ENCODE measurements at regions not wholly inside any gene's neighbourhood (a gene's known extent, or its start where the extent isn't known, plus 50 kb on each side); places are given as distances from the start of the nearest gene placed in this dataset.

DNA sequence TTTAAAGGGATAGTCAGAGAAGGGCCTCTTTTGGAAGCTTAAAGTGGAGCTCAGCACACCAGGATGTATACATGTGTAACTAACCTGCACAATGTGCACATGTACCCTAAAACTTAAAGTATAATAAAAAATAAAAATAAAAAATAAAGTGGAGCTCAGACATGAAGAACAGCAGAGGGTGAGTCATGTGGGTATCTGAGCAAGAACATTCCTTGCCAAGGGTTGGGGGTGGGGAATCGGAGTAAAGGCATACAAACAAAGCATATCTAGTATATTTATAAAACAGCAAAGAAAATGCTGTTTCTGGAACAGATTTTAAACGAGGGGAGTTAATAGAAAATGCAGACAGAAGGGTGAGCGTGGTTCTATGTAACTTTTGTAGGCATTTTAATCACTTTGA is 562.6 kb upstream of the ANO3 start:
- Histone ChIP-seq H3K4me3 (no peak overlapping the region), H3K9me3 (no peaks in the 10 kb centered on the region), H3K27me3 (no peaks in the 10 kb centered on the region), H3K4me1 (no peaks in the 10 kb centered on the region), H3K36me3 (no peaks in the 10 kb centered on the region), H3K27ac (no peak overlapping the region)
- TF ChIP-seq POLR2A (IDR thresholded peaks at IDR 0.05) (no peak), CTCF (IDR thresholded peaks at IDR 0.05) (no peak)
- intact Hi-C loops (cut with DNase I): no loop called here
- no peak for DNase-seq
- 43 to 47% methylated on average over 3 of the region's 3 CpGs for WGBS, 2 donors

DNA sequence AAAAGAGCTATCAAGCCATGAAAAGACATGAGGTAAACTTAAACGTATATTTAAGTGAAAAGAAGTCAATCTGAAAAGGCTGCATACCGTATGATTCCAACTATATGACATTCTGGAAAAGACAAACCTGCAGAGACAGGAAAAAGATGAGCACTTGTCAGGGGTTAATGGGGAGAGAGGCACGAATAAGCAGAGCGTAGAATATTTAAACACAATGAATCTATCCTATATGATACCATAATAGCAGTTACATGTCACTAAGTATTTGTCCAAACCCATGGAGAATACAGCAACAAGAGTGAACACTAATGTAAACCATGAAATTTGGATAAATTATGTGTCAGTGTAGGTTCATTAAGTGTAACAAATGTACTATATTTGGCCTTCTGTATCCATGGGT is 560.3 kb upstream of the ANO3 start:
- WGBS, 2 donors: 40 to 46% methylated on average over 4 of the region's 4 CpGs
- no peaks in the 10 kb centered on the region for H3K4me1 ChIP-seq
- intact Hi-C loops (cut with DNase I): no loop called here

GRCh38 chr11:25775603-25776002 is 556.3 kb upstream of the ANO3 start:
- TF ChIP-seq POLR2A (IDR thresholded peaks at IDR 0.05): no peak
- TF ChIP-seq CTCF (IDR thresholded peaks at IDR 0.05): no peak
- no peak overlapping the region for H3K27ac ChIP-seq
- H3K36me3 ChIP-seq: no peaks in the 10 kb centered on the region
- H3K9me3 ChIP-seq: no peaks in the 10 kb centered on the region
- no peaks in the 10 kb centered on the region for H3K27me3 ChIP-seq
- intact Hi-C loops (cut with DNase I): no loop called here
- WGBS, 2 donors: 52 to 79% methylated on average over 1 of the region's 1 CpG
- DNase-seq: no peak
- H3K4me3 ChIP-seq: no peak overlapping the region
- no peaks in the 10 kb centered on the region for H3K4me1 ChIP-seq

More for the DNA sequence above, 560.3 kb upstream of the ANO3 start:
- TF ChIP-seq CTCF (IDR thresholded peaks at IDR 0.05) (no peak), POLR2A (IDR thresholded peaks at IDR 0.05) (no peak)
- Histone ChIP-seq H3K4me3 (no peak overlapping the region), H3K9me3 (no peaks in the 10 kb centered on the region), H3K27me3 (no peaks in the 10 kb centered on the region), H3K27ac (no peak overlapping the region), H3K36me3 (no peaks in the 10 kb centered on the region)
- no peak for DNase-seq

- H3K4me1 ChIP-seq: no peaks in the 10 kb centered on the region
- H3K27me3 ChIP-seq: no peaks in the 10 kb centered on the region
- no peak for TF ChIP-seq CTCF (IDR thresholded peaks at IDR 0.05)
- no peak for TF ChIP-seq POLR2A (IDR thresholded peaks at IDR 0.05)
- H3K36me3 ChIP-seq: no peaks in the 10 kb centered on the region
- no peak overlapping the region for H3K27ac ChIP-seq
- no peak for DNase-seq
- no peak overlapping the region for H3K4me3 ChIP-seq
- WGBS, 2 donors: 71% methylated on average over 1 of the region's 1 CpG
- intact Hi-C loops (cut with DNase I): no loop called here
- H3K9me3 ChIP-seq: no peaks in the 10 kb centered on the region
These were observed 555.7 kb upstream of the ANO3 start for GRCh38 chr11:25776238-25776637.

GRCh38 chr11:25777343-25777742 is 554.6 kb upstream of the ANO3 start:
- DNase-seq: no peak
- no peak overlapping the region for H3K27ac ChIP-seq
- H3K9me3 ChIP-seq: no peaks in the 10 kb centered on the region
- H3K4me1 ChIP-seq: no peaks in the 10 kb centered on the region
- H3K27me3 ChIP-seq: no peaks in the 10 kb centered on the region
- TF ChIP-seq POLR2A (IDR thresholded peaks at IDR 0.05): no peak
- TF ChIP-seq CTCF (IDR thresholded peaks at IDR 0.05): no peak
- H3K36me3 ChIP-seq: no peaks in the 10 kb centered on the region
- intact Hi-C loops (cut with DNase I): no loop called here
- no peak overlapping the region for H3K4me3 ChIP-seq
- WGBS, 2 donors: 41 to 54% methylated on average over 2 of the region's 2 CpGs
